K562 (cell line): ENCODE measurements at regions not wholly inside any gene's neighbourhood (a gene's known extent, or its start where the extent isn't known, plus 50 kb on each side); places are given as distances from the start of the nearest gene placed in this dataset.

Source experiments
- C11orf30 ChIP-seq: fragments of 450-650 bp; IDR thresholded peaks from 2 replicates; pipeline ENCODE4 v1.6.1; 2016; ENCODE audit warnings: low read depth, mild to moderate bottlenecking
- CBX3 ChIP-seq, 2 experiments: IDR thresholded peaks; 1 replicate in 1 of 2; 2 replicates in 1 of 2; pipeline ENCODE4 v1.6.1; 2012; ENCODE audit warnings: inconsistent platforms in 2 of 2, low read length in 2 of 2, borderline replicate concordance in 1 of 2, control low read depth in 1 of 2
- ERF ChIP-seq: fragments of 450-650 bp; formaldehyde crosslinking; IDR thresholded peaks from 2 replicates; pipeline ENCODE4 v1.4.0; 2020; ENCODE audit warnings: mild to moderate bottlenecking, mixed read lengths
- ETV1 ChIP-seq: fragments of 450-650 bp; conservative IDR thresholded peaks from 2 replicates; pipeline ENCODE4 v1.6.1; 2016; ENCODE audit warnings: missing genetic modification characterization, control low read depth, low read depth, missing compliant biosample characterization
- ILK ChIP-seq: fragments of 450-650 bp; IDR thresholded peaks from 2 replicates; pipeline ENCODE4 v1.6.1; 2016; ENCODE audit warnings: missing genetic modification characterization, low read depth, mild to moderate bottlenecking, missing compliant biosample characterization, moderate library complexity, borderline replicate concordance
- PRMT5 ChIP-seq: sonication (generic); formaldehyde crosslinking; IDR thresholded peaks from 2 replicates; pipeline ENCODE4 v1.5.0; 2020; ENCODE audit warnings: missing genetic modification reagents
- SIX5 ChIP-seq, 2 experiments: IDR thresholded peaks; 2 replicates each; pipeline ENCODE4 v1.6.1; 2011; ENCODE audit warnings: low read length in 2 of 2, borderline replicate concordance in 1 of 2, low read depth in 1 of 2, mild to moderate bottlenecking in 1 of 2, moderate library complexity in 1 of 2; ENCODE audit not compliant: insufficient read depth in 1 of 2
- THAP7 ChIP-seq: fragments of 250-450 bp; sonication (Bioruptor Pico); IDR thresholded peaks from 2 replicates; pipeline ENCODE4 v1.5.0; 2021
- ZNF175 ChIP-seq: fragments of 200-800 bp; sonication (Bioruptor generic); IDR thresholded peaks from 2 replicates; pipeline ENCODE4 v1.6.1; 2016; ENCODE audit warnings: low read depth, mild to moderate bottlenecking, missing genetic modification characterization, missing compliant biosample characterization
- ZNF23 ChIP-seq: fragments of 250-450 bp; sonication (Bioruptor Pico); IDR thresholded peaks from 2 replicates; pipeline ENCODE4 v1.4.0; 2020; ENCODE audit warnings: mild to moderate bottlenecking
- ZNF717 ChIP-seq: fragments of 250-450 bp; sonication (Bioruptor Pico); IDR thresholded peaks from 2 replicates; pipeline ENCODE4 v1.5.0; 2021
- ZNF785 ChIP-seq: fragments of 250-450 bp; sonication (Bioruptor Pico); IDR thresholded peaks from 2 replicates; pipeline ENCODE4 v1.4.0; 2020; ENCODE audit warnings: mild to moderate bottlenecking
- TF ChIP-seq, protein P1 (sequence below), 2 experiments: fragments of 450-650 bp; IDR thresholded peaks; 2 replicates each; pipeline ENCODE4 v1.6.1; 2016; ENCODE audit warnings: mild to moderate bottlenecking in 2 of 2, borderline replicate concordance in 1 of 2, low read depth in 1 of 2, moderate library complexity in 1 of 2
- TF ChIP-seq, protein P2 (sequence below): fragments of 450-650 bp; IDR thresholded peaks from 2 replicates; pipeline ENCODE4 v1.6.1; 2017; ENCODE audit warnings: mild to moderate bottlenecking, moderate library complexity

- TF ChIP-seq, protein P1, sequence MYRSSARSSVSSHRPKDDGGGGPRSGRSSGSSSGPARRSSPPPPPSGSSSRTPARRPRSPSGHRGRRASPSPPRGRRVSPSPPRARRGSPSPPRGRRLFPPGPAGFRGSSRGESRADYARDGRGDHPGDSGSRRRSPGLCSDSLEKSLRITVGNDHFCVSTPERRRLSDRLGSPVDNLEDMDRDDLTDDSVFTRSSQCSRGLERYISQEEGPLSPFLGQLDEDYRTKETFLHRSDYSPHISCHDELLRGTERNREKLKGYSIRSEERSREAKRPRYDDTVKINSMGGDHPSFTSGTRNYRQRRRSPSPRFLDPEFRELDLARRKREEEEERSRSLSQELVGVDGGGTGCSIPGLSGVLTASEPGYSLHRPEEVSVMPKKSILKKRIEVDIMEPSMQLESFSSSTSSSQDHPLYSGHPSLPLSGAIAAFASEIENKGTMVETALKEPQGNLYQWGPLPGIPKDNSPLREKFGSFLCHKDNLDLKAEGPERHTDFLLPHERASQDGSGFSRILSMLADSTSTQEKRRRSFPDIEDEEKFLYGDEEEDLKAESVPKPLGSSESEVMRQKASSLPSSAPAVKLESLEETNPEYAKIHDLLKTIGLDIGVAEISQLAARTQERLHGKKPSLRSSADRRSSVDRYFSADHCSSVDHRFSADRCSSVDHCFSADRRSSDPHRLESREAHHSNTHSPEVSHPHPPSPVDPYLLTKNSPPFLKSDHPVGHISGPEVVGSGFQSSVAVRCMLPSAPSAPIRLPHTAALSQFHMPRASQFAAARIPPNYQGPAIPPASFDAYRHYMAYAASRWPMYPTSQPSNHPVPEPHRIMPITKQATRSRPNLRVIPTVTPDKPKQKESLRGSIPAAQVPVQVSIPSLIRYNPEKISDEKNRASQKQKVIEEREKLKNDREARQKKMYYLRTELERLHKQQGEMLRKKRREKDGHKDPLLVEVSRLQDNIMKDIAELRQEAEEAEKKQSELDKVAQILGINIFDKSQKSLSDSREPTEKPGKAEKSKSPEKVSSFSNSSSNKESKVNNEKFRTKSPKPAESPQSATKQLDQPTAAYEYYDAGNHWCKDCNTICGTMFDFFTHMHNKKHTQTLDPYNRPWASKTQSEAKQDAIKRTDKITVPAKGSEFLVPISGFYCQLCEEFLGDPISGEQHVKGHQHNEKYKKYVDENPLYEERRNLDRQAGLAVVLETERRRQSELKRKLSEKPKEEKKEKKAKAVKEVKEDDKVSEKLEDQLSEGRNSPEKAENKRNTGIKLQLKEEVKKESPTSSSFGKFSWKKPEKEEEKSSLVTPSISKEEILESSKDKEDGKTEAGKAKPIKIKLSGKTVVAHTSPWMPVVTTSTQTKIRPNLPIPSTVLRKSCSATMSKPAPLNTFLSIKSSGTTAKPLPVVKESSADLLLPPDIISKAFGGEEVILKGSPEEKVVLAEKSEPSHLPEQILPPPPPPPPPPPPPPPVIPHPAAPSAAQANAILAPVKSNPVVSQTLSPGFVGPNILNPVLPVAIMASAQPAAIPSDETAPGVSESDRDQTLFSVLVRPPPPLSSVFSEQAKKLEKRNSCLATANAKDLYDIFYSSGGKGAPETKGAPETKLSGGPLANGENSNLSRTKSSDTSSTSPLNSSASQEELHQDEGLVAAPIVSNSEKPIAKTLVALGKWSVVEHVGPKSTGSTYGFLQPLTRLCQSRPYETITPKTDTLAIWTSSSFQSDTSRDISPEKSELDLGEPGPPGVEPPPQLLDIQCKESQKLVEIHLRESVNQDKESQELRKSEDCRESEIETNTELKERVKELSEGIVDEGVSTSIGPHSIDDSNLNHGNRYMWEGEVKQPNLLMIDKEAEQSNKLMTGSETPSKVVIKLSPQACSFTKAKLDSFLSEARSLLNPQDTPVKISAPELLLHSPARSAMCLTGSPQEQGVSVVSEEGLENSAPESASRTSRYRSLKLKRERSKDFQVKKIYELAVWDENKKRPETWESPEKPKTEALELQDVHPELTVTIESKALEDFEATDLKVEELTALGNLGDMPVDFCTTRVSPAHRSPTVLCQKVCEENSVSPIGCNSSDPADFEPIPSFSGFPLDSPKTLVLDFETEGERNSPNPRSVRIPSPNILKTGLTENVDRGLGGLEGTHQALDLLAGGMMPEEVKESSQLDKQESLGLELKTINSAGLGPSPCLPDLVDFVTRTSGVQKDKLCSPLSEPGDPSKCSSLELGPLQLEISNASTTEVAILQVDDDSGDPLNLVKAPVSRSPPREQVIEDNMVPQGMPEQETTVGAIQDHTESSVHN (IDR thresholded peaks at IDR 0.05; ENCODE audit: borderline replicate concordance in 1 of 2, low read depth in 1 of 2), result no peak
- TF ChIP-seq ZNF785 (CRISPR knock-in tag), result no peak
- no peak for TF ChIP-seq SIX5 (IDR thresholded peaks at IDR 0.05; ENCODE audit: borderline replicate concordance in 1 of 2, insufficient read depth in 1 of 2, low read depth in 1 of 2, low read length in 2 of 2)
- TF ChIP-seq THAP7 (CRISPR knock-in tag), result no peak
- TF ChIP-seq C11orf30, result no peak
- TF ChIP-seq, protein P2, sequence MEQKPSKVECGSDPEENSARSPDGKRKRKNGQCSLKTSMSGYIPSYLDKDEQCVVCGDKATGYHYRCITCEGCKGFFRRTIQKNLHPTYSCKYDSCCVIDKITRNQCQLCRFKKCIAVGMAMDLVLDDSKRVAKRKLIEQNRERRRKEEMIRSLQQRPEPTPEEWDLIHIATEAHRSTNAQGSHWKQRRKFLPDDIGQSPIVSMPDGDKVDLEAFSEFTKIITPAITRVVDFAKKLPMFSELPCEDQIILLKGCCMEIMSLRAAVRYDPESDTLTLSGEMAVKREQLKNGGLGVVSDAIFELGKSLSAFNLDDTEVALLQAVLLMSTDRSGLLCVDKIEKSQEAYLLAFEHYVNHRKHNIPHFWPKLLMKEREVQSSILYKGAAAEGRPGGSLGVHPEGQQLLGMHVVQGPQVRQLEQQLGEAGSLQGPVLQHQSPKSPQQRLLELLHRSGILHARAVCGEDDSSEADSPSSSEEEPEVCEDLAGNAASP, result no peak
- no peak for TF ChIP-seq PRMT5 (CRISPR knock-in tag)
- TF ChIP-seq ZNF717 (CRISPR knock-in tag), result no peak
- TF ChIP-seq ETV1 (tag), result no peak
- TF ChIP-seq ZNF23 (CRISPR knock-in tag), result no peak
- TF ChIP-seq ZNF175, result no peak
- TF ChIP-seq ERF (CRISPR knock-in tag), result no peak
- no peak for TF ChIP-seq CBX3 (IDR thresholded peaks at IDR 0.05; ENCODE audit: borderline replicate concordance in 1 of 2, low read length in 2 of 2)
- no peak for TF ChIP-seq ILK (tag)
- TF ChIP-seq, all 486 proteins: peak for 0
Observed at GRCh38 chr5:153399595-153399994, 90.9 kb upstream of the GRIA1 start (continued).
